HCT116 (cell line): ENCODE measurements at regions not wholly inside any gene's neighbourhood (a gene's known extent, or its start where the extent isn't known, plus 50 kb on each side); places are given as distances from the start of the nearest gene placed in this dataset.
"Not testable (repeated sequence)": the region's sequence is repeated elsewhere in the genome, so short reads cannot be mapped to it uniquely, and the experiment has no call there.

Source experiments
- ATAC-seq: fragments of 200-7000 bp; cut with Tn5 transposase; 2 replicates; pipeline ENCODE4 v1.9.1; 2020; ENCODE audit warnings: mild to moderate bottlenecking, moderate library complexity
- BruUV-seq: library from RNA; stranded (reverse); fragments of 400-500 nt; replicated peaks from 2 replicates; lab custom pipeline; 2021; lab: Mats Ljungman, UMichigan
- CTCF ChIA-PET: fragments of 300-600 bp; sonication (Branson Sonifier 250); formaldehyde crosslinking; loops from one replicate; lab custom pipeline; 2021; ENCODE audit warnings: antibody characterized with exemption; lab: Charles Lee
- POLR2A ChIA-PET: fragments of 300-600, 350-600 bp; sonication (Branson Sonifier 250); formaldehyde crosslinking; loops from one replicate; lab custom pipeline; 2021; ENCODE audit warnings: antibody characterized with exemption; lab: Charles Lee
- RAD21 ChIA-PET, 2 experiments: fragments of 300-600 bp; sonication (Branson Sonifier 250); formaldehyde crosslinking; loops; one replicate each; lab custom pipeline; 2023; ENCODE audit warnings: low total read pairs in 2 of 2; ENCODE audit not compliant: uncharacterized antibody in 2 of 2, unreplicated experiment in 2 of 2, low non-redundant PET in 1 of 2; lab: Charles Lee
- DNase-seq: peaks from one replicate; pipeline ENCODE4 v3.0.0-alpha.2; 2010; ENCODE audit warnings: low read depth, low spot score
- H2AFZ ChIP-seq: fragments of 200-600 bp; shearing (Covaris generic), sonication (generic); 2 replicates; pipeline ENCODE4 v1.6.1; 2017; ENCODE audit warnings: low read depth, mixed run types, mixed read lengths, antibody characterized with exemption, low read length; ENCODE audit not compliant: poor library complexity, severe bottlenecking
- H3K27ac ChIP-seq: 2 replicates; pipeline ENCODE4 v1.5.1; 2012; ENCODE audit warnings: low read depth, low read length
- H3K27me3 ChIP-seq: fragments of 200-600 bp; sonication (generic); 2 replicates; pipeline ENCODE4 v1.6.1; 2016; ENCODE audit warnings: mixed run types, low read length, mixed read lengths; ENCODE audit not compliant: insufficient read depth
- H3K36me3 ChIP-seq, 2 experiments: fragments of 200-500 bp in 1 of 2; fragments of 200-600 bp in 1 of 2; sonication (Bioruptor generic) in 1 of 2; sonication (generic) in 1 of 2; 2 replicates each; pipeline versions ENCODE4 v1.5.1 to v1.6.1; 2014 to 2016; ENCODE audit warnings: low read length in 2 of 2, inconsistent platforms in 1 of 2, mixed read lengths in 1 of 2, mixed run types in 1 of 2; ENCODE audit not compliant: insufficient read depth in 2 of 2, control insufficient read depth in 1 of 2
- H3K4me1 ChIP-seq, 2 experiments: fragments of 200-600 bp in 1 of 2; sonication (generic) in 1 of 2; 2 replicates each; pipeline versions ENCODE4 v1.5.1 to v1.6.1; 2012 to 2017; ENCODE audit warnings: low read length in 2 of 2, inconsistent platforms in 1 of 2, mild to moderate bottlenecking in 1 of 2, mixed read lengths in 1 of 2, mixed run types in 1 of 2, moderate library complexity in 1 of 2; ENCODE audit not compliant: insufficient read depth in 2 of 2, control insufficient read depth in 1 of 2
- H3K4me2 ChIP-seq: fragments of 200-600 bp; sonication (generic); 2 replicates; pipeline ENCODE4 v1.6.1; 2017; ENCODE audit warnings: mixed run types, low read length, mixed read lengths
- H3K4me3 ChIP-seq, 2 experiments: fragments of 200-600 bp in 1 of 2; sonication (generic) in 1 of 2; replicated peaks in 1 of 2; 2 replicates each; pipeline ENCODE4 v1.5.1; 2011 to 2016; ENCODE audit warnings: low read length in 2 of 2, control low read depth in 1 of 2, low read depth in 1 of 2, mild to moderate bottlenecking in 1 of 2, mixed read lengths in 1 of 2, mixed run types in 1 of 2
- H3K79me2 ChIP-seq: fragments of 200-600 bp; sonication (generic); 2 replicates; pipeline ENCODE4 v1.6.1; 2017; ENCODE audit warnings: mild to moderate bottlenecking, mixed run types, low read length, moderate library complexity, mixed read lengths; ENCODE audit not compliant: insufficient read depth
- H3K9ac ChIP-seq: fragments of 200-600 bp; sonication (generic); 2 replicates; pipeline ENCODE4 v1.6.1; 2016; ENCODE audit warnings: low read length, mixed read lengths
- H3K9me2 ChIP-seq: fragments of 200-600 bp; sonication (generic), shearing (Covaris generic); 2 replicates; pipeline ENCODE4 v1.6.1; 2017; ENCODE audit warnings: mixed run types, mild to moderate bottlenecking, moderate library complexity; ENCODE audit not compliant: insufficient read depth
- H3K9me3 ChIP-seq, 2 experiments: fragments of 200-500 bp in 1 of 2; fragments of 200-600 bp in 1 of 2; sonication (Bioruptor generic) in 1 of 2; sonication (generic) in 1 of 2; 2 replicates each; pipeline ENCODE4 v1.6.1; 2014 to 2017; ENCODE audit warnings: low read length in 2 of 2, mixed read lengths in 2 of 2, inconsistent platforms in 1 of 2, low read depth in 1 of 2, mild to moderate bottlenecking in 1 of 2, mixed run types in 1 of 2, moderate library complexity in 1 of 2; ENCODE audit not compliant: control insufficient read depth in 1 of 2, insufficient read depth in 1 of 2
- H4K20me1 ChIP-seq: fragments of 200-600 bp; sonication (generic), shearing (Covaris generic); 2 replicates; pipeline ENCODE4 v1.6.1; 2017; ENCODE audit warnings: mixed run types, mild to moderate bottlenecking, moderate library complexity; ENCODE audit not compliant: insufficient read depth
- CEBPB ChIP-seq: IDR thresholded peaks from 2 replicates; pipeline ENCODE4 v1.6.1; 2012; ENCODE audit warnings: low read depth
- SIN3A ChIP-seq: IDR thresholded peaks from 2 replicates; pipeline ENCODE4 v1.6.1; 2012; ENCODE audit warnings: low read depth
- intact Hi-C: fragments of 100-400 bp; cut with micrococcal nuclease; formaldehyde crosslinking; loops from 2 replicates; pipeline ENCODE4 v1.10.0; 2022
- TF ChIP-seq, protein P1 (sequence below), 3 experiments: fragments of 200-600 bp in 1 of 3; sonication (generic) in 1 of 3; IDR thresholded peaks in 2 of 3; conservative IDR thresholded peaks in 1 of 3; 2 replicates each; pipeline ENCODE4 v1.5.1; 2012 to 2017; ENCODE audit warnings: low read depth in 2 of 3, low read length in 2 of 3, antibody characterized with exemption in 1 of 3, borderline replicate concordance in 1 of 3, control low read depth in 1 of 3, mild to moderate bottlenecking in 1 of 3, mixed read lengths in 1 of 3, mixed run types in 1 of 3, moderate library complexity in 1 of 3; ENCODE audit not compliant: insufficient read depth in 1 of 3
- TF ChIP-seq, protein P2 (sequence below): IDR thresholded peaks from 2 replicates; pipeline ENCODE4 v1.6.1; 2012

DNA sequence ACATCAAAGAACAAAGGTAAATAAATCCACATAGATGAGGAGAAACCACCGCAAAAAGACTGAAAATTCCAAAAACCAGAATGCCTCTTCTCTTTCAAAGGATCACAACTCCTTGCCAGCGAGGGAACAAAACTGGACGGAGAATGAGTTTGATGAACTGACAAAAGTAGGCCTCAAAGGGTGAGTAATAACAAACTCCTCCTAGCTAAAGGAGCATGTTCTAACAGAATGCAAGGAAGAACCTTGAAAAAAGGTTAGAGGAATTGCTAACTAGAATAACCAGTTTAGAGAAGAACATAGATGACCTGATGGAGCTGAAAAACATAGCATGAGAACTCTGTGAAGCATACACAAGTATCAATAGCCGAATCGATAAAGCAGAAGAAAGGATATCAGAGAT lies 122.2 kb upstream of the RAPGEF2 start:
- H3K79me2 ChIP-seq, intact Hi-C loops, DNase-seq, H3K9me2 ChIP-seq, ATAC-seq, H3K27me3 ChIP-seq, BruUV-seq, POLR2A ChIA-PET, H3K9ac ChIP-seq, H3K36me3 ChIP-seq, RAD21 ChIA-PET, CTCF ChIA-PET, H3K4me3 ChIP-seq, H2AFZ ChIP-seq, H3K9me3 ChIP-seq, H3K4me1 ChIP-seq, H3K27ac ChIP-seq, H4K20me1 ChIP-seq, H3K4me2 ChIP-seq: not testable (repeated sequence)

DNA sequence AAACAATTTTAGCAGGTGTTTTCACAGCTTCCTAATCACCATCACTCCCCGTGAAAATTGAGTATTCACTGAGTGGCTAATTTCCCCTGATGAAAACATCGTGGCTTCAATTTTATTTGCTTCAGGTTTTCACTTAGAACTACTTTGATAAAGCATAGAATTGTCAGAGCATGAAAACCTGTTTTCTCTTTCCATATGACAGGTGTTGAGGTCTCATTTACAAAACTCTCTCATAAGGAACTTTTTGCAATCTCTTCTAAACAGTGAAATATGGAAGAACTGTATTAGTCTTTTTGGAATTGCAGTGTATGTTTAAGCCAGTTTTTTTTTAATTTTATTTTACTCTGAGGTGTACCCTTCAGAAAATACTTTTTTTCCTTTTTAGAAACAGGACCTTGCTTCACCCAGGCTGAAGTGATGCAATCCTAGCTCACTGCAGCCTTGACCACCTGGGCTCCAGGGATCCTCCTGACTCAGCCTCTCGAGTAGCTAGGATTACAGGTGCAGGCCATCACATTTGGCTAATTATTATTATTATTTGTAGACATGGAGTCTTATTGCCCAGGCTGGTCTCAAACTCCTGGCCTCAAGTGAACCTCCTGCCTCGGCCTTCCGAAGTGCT lies 111.2 kb upstream of the RAPGEF2 start:
- no peaks in the 10 kb centered on the region for H4K20me1 ChIP-seq
- no peak overlapping the region for H3K4me2 ChIP-seq
- ChIA-PET RAD21 (no interaction called here), POLR2A (no interaction called here), CTCF (no interaction called here)
- no peaks in the 10 kb centered on the region for H3K79me2 ChIP-seq
- TF ChIP-seq, protein P1, sequence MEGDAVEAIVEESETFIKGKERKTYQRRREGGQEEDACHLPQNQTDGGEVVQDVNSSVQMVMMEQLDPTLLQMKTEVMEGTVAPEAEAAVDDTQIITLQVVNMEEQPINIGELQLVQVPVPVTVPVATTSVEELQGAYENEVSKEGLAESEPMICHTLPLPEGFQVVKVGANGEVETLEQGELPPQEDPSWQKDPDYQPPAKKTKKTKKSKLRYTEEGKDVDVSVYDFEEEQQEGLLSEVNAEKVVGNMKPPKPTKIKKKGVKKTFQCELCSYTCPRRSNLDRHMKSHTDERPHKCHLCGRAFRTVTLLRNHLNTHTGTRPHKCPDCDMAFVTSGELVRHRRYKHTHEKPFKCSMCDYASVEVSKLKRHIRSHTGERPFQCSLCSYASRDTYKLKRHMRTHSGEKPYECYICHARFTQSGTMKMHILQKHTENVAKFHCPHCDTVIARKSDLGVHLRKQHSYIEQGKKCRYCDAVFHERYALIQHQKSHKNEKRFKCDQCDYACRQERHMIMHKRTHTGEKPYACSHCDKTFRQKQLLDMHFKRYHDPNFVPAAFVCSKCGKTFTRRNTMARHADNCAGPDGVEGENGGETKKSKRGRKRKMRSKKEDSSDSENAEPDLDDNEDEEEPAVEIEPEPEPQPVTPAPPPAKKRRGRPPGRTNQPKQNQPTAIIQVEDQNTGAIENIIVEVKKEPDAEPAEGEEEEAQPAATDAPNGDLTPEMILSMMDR (IDR thresholded peaks at IDR 0.05 in 2 of 3, conservative IDR thresholded peaks at IDR 0.05 in 1 of 3; ENCODE audit: borderline replicate concordance in 1 of 3, insufficient read depth in 1 of 3, low read depth in 2 of 3, low read length in 2 of 3) = no peak
- TF ChIP-seq, protein P2, sequence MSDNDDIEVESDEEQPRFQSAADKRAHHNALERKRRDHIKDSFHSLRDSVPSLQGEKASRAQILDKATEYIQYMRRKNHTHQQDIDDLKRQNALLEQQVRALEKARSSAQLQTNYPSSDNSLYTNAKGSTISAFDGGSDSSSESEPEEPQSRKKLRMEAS = no peak
- TF ChIP-seq SIN3A (no peak), CEBPB (no peak)
- BruUV-seq = no TSS peak
- no peak overlapping the region for H3K27ac ChIP-seq
- no peak overlapping the region for H2AFZ ChIP-seq
- DNase-seq (no peak), ATAC-seq (no peak)
- H3K9me2 ChIP-seq = no peaks in the 10 kb centered on the region
- H3K4me3 ChIP-seq = no peak overlapping the region
- H3K9me3 ChIP-seq = no peaks in the 10 kb centered on the region
- no peak overlapping the region for H3K9ac ChIP-seq
- H3K4me1 ChIP-seq = peaks cover 8 to 9% of the 10 kb centered on the region in 2 experiments
- intact Hi-C loops = no loop called here
- H3K27me3 ChIP-seq = no peaks in the 10 kb centered on the region
- no peaks in the 10 kb centered on the region for H3K36me3 ChIP-seq
